SK-N-MC (cell line): ENCODE measurements at regions not wholly inside any gene's neighbourhood (a gene's known extent, or its start where the extent isn't known, plus 50 kb on each side); places are given as distances from the start of the nearest gene placed in this dataset.

Experiments used
- EZH2 ChIP-seq: fragments of 200-600 bp; sonication (generic); IDR thresholded peaks from one replicate; pipeline ENCODE4 v1.6.1; 2017; ENCODE audit warnings: antibody characterized with exemption
- POLR2AphosphoS5 ChIP-seq: IDR thresholded peaks from 2 replicates; pipeline ENCODE4 v1.6.1; 2012; ENCODE audit warnings: mild to moderate bottlenecking, low read depth, low read length, borderline replicate concordance

GRCh38 chr3:127137113-127137512 is 55.8 kb upstream of the PRR23E start:
- TF ChIP-seq EZH2 (no peak), POLR2AphosphoS5 (no peak)
